PC-3 (cell line): ENCODE measurements at regions not wholly inside any gene's neighbourhood (a gene's known extent, or its start where the extent isn't known, plus 50 kb on each side); places are given as distances from the start of the nearest gene placed in this dataset.

Source experiments
- ATAC-seq: fragments of 200-7000 bp; cut with Tn5 transposase; 2 replicates; pipeline ENCODE4 v1.9.1; 2020; ENCODE audit warnings: mild to moderate bottlenecking, moderate library complexity
- BruUV-seq: library from RNA; stranded (reverse); fragments of 400-500 nt; replicated peaks from 2 replicates; lab custom pipeline; 2021; lab: Mats Ljungman, UMichigan
- CTCF ChIA-PET: fragments of 300-600 bp; sonication (Branson Sonifier 250); formaldehyde crosslinking; loops from one replicate; lab custom pipeline; 2022; ENCODE audit warnings: antibody characterized with exemption; lab: Charles Lee
- POLR2A ChIA-PET: fragments of 300-600 bp; sonication (Branson Sonifier 250); formaldehyde crosslinking; loops from one replicate; lab custom pipeline; 2022; ENCODE audit warnings: antibody characterized with exemption; ENCODE audit not compliant: unreplicated experiment; lab: Charles Lee
- DNase-seq: peaks from one replicate; pipeline ENCODE4 v3.0.0-alpha.2; 2015
- H2AFZ ChIP-seq: fragments of 300-600 bp; sonication (generic); 2 replicates; pipeline ENCODE4 v1.6.0; 2016; ENCODE audit warnings: antibody characterized with exemption, low read length
- H3F3A ChIP-seq: fragments of 300-600 bp; sonication (generic); one replicate; pipeline ENCODE4 v1.6.0; 2017; ENCODE audit warnings: antibody characterized with exemption, low read length, control low read depth, mild to moderate bottlenecking; ENCODE audit not compliant: unreplicated experiment
- H3K27ac ChIP-seq: fragments of 300-600 bp; sonication (generic); 2 replicates; pipeline ENCODE4 v1.5.1; 2016; ENCODE audit warnings: mild to moderate bottlenecking, low read length
- H3K27me3 ChIP-seq: fragments of 300-600 bp; sonication (generic); 2 replicates; pipeline ENCODE4 v1.6.1; 2016; ENCODE audit warnings: low read length, mixed read lengths
- H3K36me3 ChIP-seq: fragments of 300-600 bp; sonication (generic); 2 replicates; pipeline ENCODE4 v1.6.1; 2016; ENCODE audit warnings: low read depth, mixed run types, low read length, mixed read lengths
- H3K4me1 ChIP-seq: fragments of 300-600 bp; sonication (generic); 2 replicates; pipeline ENCODE4 v1.5.1; 2016; ENCODE audit warnings: low read length; ENCODE audit not compliant: insufficient read depth
- H3K4me2 ChIP-seq: fragments of 300-600 bp; sonication (generic); 2 replicates; pipeline ENCODE4 v1.6.0; 2016; ENCODE audit warnings: low read length
- H3K4me3 ChIP-seq: fragments of 300-600 bp; sonication (generic); 2 replicates; pipeline ENCODE4 v1.5.1; 2016; ENCODE audit warnings: mild to moderate bottlenecking, low read length, mixed read lengths
- H3K79me2 ChIP-seq: fragments of 300-600 bp; sonication (generic); 2 replicates; pipeline ENCODE4 v1.6.1; 2017; ENCODE audit warnings: low read length, mixed read lengths
- H3K9ac ChIP-seq: fragments of 300-600 bp; sonication (generic); 2 replicates; pipeline ENCODE4 v1.6.0; 2016; ENCODE audit warnings: mild to moderate bottlenecking, low read length
- H3K9me2 ChIP-seq: fragments of 300-600 bp; sonication (generic); replicated peaks from 2 replicates; pipeline ENCODE4 v1.6.1; 2016; ENCODE audit warnings: mixed run types, low read length, mixed read lengths
- H3K9me3 ChIP-seq: fragments of 300-600 bp; sonication (generic); 2 replicates; pipeline ENCODE4 v1.6.1; 2016; ENCODE audit warnings: low read length, mixed read lengths
- H4K20me1 ChIP-seq: fragments of 300-600 bp; sonication (generic); 2 replicates; pipeline ENCODE4 v1.6.1; 2016; ENCODE audit warnings: low read length, mixed read lengths
- CTCF ChIP-seq: fragments of 300-600 bp; sonication (generic); conservative IDR thresholded peaks from 2 replicates; pipeline ENCODE4 v1.5.1; 2017; ENCODE audit warnings: antibody characterized with exemption, low read depth, mild to moderate bottlenecking, low read length
- EZH2 ChIP-seq: fragments of 300-600 bp; sonication (generic); IDR thresholded peaks from one replicate; pipeline ENCODE4 v1.6.1; 2017; ENCODE audit warnings: antibody characterized with exemption, mild to moderate bottlenecking, low read length; ENCODE audit not compliant: unreplicated experiment
- EZH2phosphoT487 ChIP-seq: fragments of 300-600 bp; sonication (generic); IDR thresholded peaks from 2 replicates; pipeline ENCODE4 v1.6.1; 2018; ENCODE audit warnings: mild to moderate bottlenecking, antibody characterized with exemption, low read length, borderline replicate concordance
- intact Hi-C: fragments of 100-400 bp; cut with micrococcal nuclease; formaldehyde crosslinking; loops from 2 replicates; pipeline ENCODE4 v1.9.0; 2023

GRCh38 chr3:25025236-25025635, 402.8 kb upstream of the RARB start:
- ChIA-PET POLR2A (no interaction called here), CTCF (no interaction called here)
- TF ChIP-seq CTCF (no peak), EZH2phosphoT487 (no peak), EZH2 (no peak)
- no peaks in the 10 kb centered on the region for H3K79me2 ChIP-seq
- no peak overlapping the region for H2AFZ ChIP-seq
- no peaks in the 10 kb centered on the region for H3K4me1 ChIP-seq
- no peaks in the 10 kb centered on the region for H3K36me3 ChIP-seq
- intact Hi-C loops: no loop called here
- no peak for ATAC-seq
- H3K27me3 ChIP-seq: peaks cover 12% of the 10 kb centered on the region; the same call in 1 of the 2 replicates
- H3K27ac ChIP-seq: no peak overlapping the region
- no TSS peak for BruUV-seq
- no peak for DNase-seq
- H3K9ac ChIP-seq: no peak overlapping the region
- H4K20me1 ChIP-seq: no peaks in the 10 kb centered on the region
- no peak overlapping the region for H3K4me2 ChIP-seq
- H3K9me2 ChIP-seq: no peaks in the 10 kb centered on the region
- H3K4me3 ChIP-seq: no peak overlapping the region
- no peaks in the 10 kb centered on the region for H3K9me3 ChIP-seq
- H3F3A ChIP-seq: no peaks in the 10 kb centered on the region

GRCh38 chr3:25027650-25028049, 400.4 kb upstream of the RARB start:
- no peaks in the 10 kb centered on the region for H3K79me2 ChIP-seq
- intact Hi-C loops: no loop called here
- TF ChIP-seq EZH2: no peak
- H3K4me1 ChIP-seq: no peaks in the 10 kb centered on the region
- H3K27ac ChIP-seq: no peak overlapping the region
- H3K9ac ChIP-seq: no peak overlapping the region
- no peaks in the 10 kb centered on the region for H3K36me3 ChIP-seq
- DNase-seq: no peak
- no peaks in the 10 kb centered on the region for H4K20me1 ChIP-seq
- no peaks in the 10 kb centered on the region for H3F3A ChIP-seq
- H3K27me3 ChIP-seq: peaks cover 24% of the 10 kb centered on the region
- CTCF ChIA-PET: no interaction called here
- H3K9me2 ChIP-seq: no peaks in the 10 kb centered on the region
- H3K4me2 ChIP-seq: no peak overlapping the region
- no peak overlapping the region for H3K4me3 ChIP-seq
- BruUV-seq: no TSS peak
- POLR2A ChIA-PET: no interaction called here
- H3K9me3 ChIP-seq: no peaks in the 10 kb centered on the region
- no peak overlapping the region for H2AFZ ChIP-seq
- ATAC-seq: no peak

GRCh38 chr3:25029820-25030219, 398.2 kb upstream of the RARB start:
- H2AFZ ChIP-seq: no peak overlapping the region
- TF ChIP-seq CTCF (no peak), EZH2 (no peak), EZH2phosphoT487 (no peak)
- ATAC-seq (no peak), DNase-seq (no peak)
- peaks cover 24% of the 10 kb centered on the region for H3K27me3 ChIP-seq
- ChIA-PET CTCF (no interaction called here), POLR2A (interaction anchor here (0.6 kb wide), 1 partner anchor 10 kb away, joined by 5 read pairs; no protein-coding TSS in a partner anchor)
- H3F3A ChIP-seq: no peaks in the 10 kb centered on the region
- no peaks in the 10 kb centered on the region for H3K4me1 ChIP-seq
- H3K9me3 ChIP-seq: no peaks in the 10 kb centered on the region
- no peaks in the 10 kb centered on the region for H3K36me3 ChIP-seq
- intact Hi-C loops: no loop called here
- H3K9me2 ChIP-seq: no peaks in the 10 kb centered on the region
- H4K20me1 ChIP-seq: no peaks in the 10 kb centered on the region
- H3K4me3 ChIP-seq: no peak overlapping the region
- no peak overlapping the region for H3K27ac ChIP-seq
- H3K4me2 ChIP-seq: no peak overlapping the region
- BruUV-seq: no TSS peak
- H3K79me2 ChIP-seq: no peaks in the 10 kb centered on the region
- H3K9ac ChIP-seq: no peak overlapping the region
